SH-SY5Y (cell line): ENCODE measurements at regions not wholly inside any gene's neighbourhood (a gene's known extent, or its start where the extent isn't known, plus 50 kb on each side); places are given as distances from the start of the nearest gene placed in this dataset.

Experiments used
- GATA2 ChIP-seq: IDR thresholded peaks from 2 replicates; pipeline ENCODE4 v1.6.1; 2011; ENCODE audit warnings: mild to moderate bottlenecking, low read depth, low read length
- GATA3 ChIP-seq: IDR thresholded peaks from 2 replicates; pipeline ENCODE4 v1.6.1; 2011; ENCODE audit warnings: low read depth, mild to moderate bottlenecking, low read length, moderate library complexity

DNA sequence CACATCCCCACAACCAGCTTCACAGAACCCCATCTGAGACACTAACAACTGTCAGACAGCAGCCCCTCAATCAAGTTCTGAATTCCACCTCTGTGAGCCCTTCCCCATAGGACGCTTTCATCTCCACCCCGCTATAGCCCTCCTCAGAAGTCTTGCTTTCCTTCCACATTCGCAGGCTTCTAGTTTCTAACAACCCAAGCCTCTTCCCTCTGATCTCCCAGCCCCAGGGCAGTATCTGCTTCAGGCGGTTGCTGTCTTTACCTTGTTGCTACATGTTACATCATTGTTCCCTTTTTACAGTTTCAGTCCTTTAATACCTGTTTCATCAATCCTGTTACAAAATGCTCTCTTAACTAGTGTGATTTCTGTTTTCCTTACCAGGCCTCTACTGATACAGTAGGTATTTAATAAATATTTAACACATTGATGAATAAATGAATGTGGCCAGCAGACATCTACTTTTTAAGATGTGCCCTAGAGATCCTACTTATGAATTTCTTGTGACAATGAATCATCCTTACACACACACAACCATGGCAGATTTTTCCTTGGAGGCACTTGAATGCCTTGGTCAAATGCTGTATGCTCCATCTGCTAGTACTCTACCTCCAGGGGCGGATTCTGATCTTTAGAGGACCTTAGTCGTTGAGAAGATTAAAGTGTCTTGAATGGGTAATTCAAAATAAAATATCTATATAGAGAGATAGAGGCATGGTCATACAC lies 164.7 kb upstream of the SLIT2 start:
- TF ChIP-seq GATA2 (no peak), GATA3 (no peak)

DNA sequence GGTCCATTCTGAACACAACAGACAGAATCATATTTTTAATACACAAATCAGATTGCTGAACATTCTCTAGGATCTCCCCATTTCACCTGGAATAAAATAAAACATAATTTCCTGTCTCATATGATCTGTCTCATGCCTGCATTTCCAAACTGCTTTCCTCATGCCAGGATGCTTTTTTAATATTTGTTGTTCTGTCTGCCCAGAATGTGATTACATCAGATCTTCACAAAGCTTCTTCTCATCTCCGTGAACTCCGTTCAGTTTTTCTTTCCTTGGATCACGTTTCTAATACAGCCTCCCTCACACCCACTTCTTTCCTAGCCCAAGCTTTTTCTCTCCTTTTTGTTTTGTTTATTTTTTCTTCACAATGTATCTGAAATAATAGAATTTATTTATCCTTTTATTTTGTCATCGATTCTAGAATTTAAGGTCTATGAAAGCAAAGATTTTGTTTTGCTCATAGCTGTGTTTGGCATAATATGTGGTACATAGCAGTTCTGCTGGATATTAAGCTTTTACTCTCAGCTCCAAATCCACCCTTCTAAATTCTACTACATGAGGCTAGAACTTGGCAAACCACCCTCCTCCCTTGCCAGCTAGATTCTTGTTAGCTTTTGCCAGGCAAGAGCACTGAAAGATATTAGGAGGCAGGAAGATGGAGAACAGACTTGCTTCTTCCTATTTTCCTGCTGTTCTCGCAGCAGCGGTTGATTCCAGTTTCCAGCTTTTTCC lies 165.5 kb upstream of the SLIT2 start:
- TF ChIP-seq GATA3: no peak
- no peak for TF ChIP-seq GATA2

- TF ChIP-seq GATA2 (no peak), GATA3 (no peak)
Measured at GRCh38 chr4:20085653-20086052, 166.1 kb upstream of the SLIT2 start.

DNA sequence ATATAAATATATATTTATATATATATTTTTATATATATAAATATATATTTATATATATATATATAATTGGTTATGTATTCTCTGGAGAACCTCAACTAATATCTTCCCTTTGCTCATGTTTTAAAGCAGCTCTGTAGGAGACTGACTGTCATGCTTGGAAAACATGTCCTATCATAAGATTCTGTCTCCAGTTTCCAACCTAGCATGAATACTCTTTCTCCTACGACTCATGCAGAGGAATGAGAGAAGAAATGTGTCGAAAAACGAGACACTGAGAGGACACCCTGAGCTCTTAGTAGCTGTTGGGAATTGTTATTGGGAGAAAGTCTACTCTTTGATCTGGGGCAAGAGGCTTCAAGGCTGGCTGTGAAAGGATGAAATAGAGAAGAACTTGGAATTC lies 166.5 kb upstream of the SLIT2 start:
- TF ChIP-seq GATA3: no peak

GRCh38 chr4:20084488-20084887 lies 167.2 kb upstream of the SLIT2 start:
- TF ChIP-seq GATA2 (no peak), GATA3 (no peak)

GRCh38 chr4:20078644-20079043 lies 173.1 kb upstream of the SLIT2 start:
- TF ChIP-seq GATA2 (no peak), GATA3 (no peak)

DNA sequence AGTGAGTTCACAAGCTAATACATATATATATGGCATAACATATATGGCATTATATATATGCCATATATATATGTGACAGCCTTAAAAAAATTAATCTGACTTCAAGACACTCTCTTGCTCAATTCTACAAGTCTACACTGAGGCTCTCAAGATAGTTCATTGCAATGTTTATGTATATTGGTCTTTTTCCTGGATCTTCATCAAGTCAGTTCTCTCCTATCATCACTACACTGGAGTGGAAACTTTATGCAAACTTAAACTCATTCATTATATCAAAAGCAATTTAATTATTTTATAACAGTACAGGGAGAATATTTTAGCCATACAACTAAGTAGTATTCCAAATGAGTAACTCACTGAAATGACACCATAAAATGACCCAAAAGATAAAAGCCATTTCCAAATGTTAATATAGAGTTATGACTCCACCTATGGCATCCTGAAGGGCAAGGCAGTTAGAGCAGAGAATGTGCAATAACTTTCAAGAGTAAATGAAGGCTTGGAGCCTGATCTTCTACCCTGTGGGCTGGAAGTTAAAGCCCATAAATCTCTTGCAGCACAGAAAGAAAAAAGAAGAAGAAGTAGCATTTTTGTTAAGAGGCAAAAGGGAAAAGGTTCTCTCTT lies 176.3 kb upstream of the SLIT2 start:
- no peak for TF ChIP-seq GATA3
- no peak for TF ChIP-seq GATA2

DNA sequence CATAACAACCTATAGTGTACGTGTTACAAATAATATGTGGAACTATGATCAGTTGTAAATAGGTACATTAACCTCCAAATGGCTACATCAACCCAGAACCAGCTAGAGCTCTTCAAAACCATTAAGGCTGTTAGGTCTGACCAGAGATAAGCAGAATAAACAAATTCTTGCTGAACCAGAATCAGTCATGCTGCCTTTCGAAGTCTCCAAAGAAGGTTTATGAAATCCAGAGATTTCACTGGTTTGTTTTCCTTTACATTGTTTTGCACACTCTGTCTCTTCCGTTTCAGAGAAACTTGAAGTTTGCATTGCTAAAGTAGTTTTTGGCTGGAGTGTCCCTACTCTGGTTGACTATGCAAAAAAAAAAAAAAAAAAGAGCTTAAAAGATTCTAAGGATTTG lies 177.3 kb upstream of the SLIT2 start:
- TF ChIP-seq GATA2 (no peak), GATA3 (no peak)

DNA sequence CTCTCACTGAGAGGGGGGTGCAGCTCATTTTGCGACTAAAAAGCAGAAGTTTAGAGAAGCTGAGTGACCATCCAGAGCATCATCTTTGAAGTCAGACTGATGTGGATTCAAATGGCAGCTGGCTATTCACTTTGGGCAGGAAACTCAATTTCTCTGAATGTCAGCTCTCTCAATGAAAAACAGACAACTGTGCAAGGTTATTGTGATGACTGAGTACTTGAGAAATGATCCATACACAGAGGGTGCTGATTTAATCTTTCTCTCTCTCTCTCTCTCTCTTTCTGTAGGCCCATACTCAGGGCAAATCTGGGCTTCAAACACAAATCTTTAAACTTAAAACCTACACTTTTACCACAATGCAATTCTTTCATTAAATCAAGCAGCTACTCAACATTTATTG lies 185.8 kb upstream of the SLIT2 start:
- TF ChIP-seq GATA2 (no peak), GATA3 (no peak)

- TF ChIP-seq GATA3: no peak
- TF ChIP-seq GATA2: no peak
Measured at GRCh38 chr4:20062054-20062453, 189.7 kb upstream of the SLIT2 start.

GRCh38 chr4:20050768-20051167 lies 200.9 kb upstream of the SLIT2 start:
- TF ChIP-seq GATA3: no peak
- no peak for TF ChIP-seq GATA2

DNA sequence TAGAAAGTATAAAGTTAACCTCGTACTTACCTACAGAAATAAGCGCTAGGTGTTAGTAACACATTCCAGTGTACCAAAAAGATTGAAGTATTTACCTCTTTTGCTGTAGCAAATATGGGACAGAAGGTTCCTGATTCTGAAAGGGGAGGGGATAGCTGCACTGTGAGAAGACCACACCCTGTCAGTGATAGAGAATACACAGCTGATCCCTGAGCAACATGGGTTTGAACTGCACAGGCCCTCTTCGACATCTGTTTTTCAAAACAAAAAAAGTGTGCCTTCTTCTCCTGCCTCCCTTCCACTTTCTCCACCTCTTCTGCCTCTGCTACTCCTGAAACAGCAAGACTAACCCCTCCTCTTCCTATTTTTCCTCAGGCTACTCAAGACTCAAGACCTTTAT lies 201.8 kb upstream of the SLIT2 start:
- TF ChIP-seq GATA2: no peak
- no peak for TF ChIP-seq GATA3

DNA sequence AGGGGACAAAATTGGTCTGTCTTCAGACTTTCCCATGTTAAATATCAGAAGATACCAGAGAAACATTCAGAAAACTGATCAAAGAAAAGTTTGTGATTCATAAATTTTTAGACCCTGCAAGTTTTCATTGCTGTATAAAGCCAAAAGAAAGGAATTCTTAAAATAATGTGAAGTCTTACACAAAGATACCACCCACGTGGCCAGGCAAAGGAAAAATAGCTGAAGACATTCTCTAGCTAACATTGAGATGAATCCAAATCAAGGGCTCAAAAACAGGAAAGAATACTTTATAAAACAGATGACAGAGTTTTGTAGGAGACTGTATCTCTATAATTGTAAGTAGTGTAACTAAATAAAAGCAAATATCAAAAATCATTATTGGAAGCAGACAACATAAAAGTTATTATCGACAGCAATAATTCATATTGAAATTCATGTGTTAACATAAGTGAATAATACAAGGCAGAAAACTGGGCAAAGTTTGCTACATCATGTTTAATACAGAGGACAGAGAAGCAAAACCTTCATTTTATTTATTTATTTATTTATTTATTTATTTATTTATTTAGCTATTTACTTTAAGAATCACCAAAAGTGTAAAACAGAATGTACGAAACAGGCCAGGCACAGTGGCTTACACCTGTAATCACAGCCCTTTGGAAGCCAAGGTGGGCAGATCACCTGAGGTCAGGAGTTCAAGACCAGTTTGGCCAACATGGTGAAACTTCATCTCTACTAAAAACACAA lies 204.6 kb upstream of the SLIT2 start:
- TF ChIP-seq GATA2 (no peak), GATA3 (no peak)

DNA sequence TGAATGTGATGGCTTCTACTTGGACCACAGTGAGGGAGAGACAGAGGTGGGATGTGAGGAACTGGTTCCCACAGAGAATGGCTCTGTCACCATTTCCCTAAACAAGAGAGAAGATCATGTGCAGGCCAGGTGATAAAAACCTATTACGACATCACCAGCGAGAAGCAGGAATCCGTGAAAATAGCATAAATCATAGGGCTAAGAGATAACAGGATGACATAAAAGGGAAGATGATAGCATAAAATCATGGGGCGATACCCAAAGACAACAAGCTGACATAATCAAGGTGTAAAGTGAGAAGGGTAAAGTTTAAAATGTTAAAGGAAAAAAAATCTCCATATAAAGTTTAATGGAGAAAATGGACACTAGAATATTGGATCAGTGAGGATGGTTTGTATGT lies 205.5 kb upstream of the SLIT2 start:
- TF ChIP-seq GATA3: no peak
